EH (cell line): ENCODE measurements at regions not wholly inside any gene's neighbourhood (a gene's known extent, or its start where the extent isn't known, plus 50 kb on each side); places are given as distances from the start of the nearest gene placed in this dataset.
"Not testable (repeated sequence)": the region's sequence is repeated elsewhere in the genome, so short reads cannot be mapped to it uniquely, and the experiment has no call there.

ENCODE experiments used
- DNase-seq: peaks from one replicate; pipeline ENCODE4 v3.0.0-alpha.2; 2015; ENCODE audit warnings: low read depth

DNA sequence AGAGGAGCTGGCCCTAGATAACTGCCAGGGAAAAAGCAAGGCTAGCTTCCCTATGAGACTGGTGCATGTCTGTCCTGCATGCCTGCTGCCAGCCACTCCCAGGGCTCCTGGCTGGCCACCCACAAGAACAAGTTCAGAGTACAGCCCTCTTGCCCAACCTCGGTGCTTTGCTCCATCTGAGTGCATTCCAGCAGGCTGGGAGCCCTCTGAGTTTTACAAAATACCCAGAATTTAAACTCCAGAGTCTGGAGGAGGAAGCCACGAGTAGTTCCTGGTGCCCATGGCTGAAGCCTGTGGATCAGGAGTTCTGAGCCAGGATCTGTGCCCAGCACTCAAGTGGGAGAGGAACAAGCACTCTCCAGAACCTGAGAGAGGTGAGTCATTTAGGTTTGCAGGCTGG, 111.6 kb downstream of the MAGEE2 start:
- DNase-seq = no peak

DNA sequence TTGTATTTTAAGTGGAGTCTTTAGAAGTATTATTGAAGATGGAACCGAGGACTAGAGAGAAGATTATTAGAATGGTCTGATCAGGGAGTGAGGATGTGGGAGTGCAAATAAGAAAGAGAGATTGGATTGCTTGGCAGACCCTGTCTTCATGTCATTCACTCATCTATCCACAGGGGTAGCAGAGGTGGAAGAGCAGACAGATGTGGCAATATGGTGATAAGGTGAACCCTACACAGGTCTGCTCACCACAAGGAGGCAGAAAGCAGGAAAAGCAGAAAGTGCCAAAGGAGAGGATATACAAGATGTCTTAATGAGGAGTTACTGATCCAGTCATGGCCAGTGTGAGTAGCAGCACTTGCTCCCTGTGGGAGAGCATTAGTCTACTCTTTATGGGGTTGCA, 129.4 kb downstream of the MAGEE2 start:
- DNase-seq = no peak

DNA sequence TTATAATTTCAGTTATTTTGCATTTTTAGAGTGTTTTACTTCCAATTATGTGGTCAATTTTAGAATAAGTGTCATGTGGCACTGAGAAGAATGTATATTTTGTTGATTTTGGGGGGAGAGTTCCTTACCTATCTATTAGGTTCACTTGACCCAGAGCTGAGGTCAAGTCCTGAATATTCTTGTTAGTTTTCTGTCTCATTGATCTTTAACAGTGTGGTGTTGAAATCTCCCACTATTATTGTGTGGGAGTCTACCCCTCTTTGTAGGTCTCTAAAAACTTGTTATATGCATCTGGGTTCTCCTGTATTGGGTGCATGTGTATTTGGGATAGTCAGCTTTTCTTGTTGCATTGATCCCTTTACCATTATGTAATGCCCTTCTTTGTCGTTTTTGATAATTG, 127.0 kb upstream of the ZDHHC15 start:
- DNase-seq = no peak

DNA sequence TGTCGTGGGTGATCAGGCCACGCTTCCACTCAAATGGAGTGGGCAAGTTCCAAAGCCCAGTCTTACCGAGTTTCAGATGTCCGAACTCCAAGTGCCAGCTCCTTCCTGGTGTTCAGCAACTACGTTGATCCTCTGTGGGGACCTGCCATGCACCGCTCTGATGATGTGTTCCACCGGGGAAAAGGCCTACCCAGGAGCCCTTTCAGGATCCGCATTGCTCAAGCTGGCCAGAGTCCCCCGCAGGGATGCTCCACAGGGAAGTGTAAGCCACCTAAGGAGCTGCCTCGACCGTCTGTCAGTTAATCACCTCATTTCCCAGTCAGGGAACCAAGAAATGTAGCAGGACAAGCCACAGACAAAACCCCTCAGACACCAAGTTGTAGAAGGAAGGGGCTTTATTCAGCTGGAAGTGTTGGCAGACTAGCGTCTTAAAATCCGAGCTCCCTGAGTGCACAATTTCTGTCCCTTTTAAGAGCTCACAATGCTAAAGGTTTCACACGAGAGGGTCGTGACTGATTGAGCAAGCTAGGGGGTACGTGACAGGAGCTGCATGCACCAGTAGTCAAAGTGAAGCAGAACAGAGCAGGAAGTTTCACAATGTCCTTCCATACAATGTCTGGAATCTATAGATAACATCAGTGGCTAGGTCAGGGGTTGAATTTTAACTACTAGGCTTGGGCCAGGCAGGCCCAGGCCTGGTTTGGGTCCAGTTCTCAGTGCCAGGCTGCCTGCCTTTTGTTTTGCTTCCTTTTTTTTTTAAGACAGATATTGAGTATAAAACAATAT, 126.2 kb upstream of the ZDHHC15 start:
- DNase-seq = no peak

DNA sequence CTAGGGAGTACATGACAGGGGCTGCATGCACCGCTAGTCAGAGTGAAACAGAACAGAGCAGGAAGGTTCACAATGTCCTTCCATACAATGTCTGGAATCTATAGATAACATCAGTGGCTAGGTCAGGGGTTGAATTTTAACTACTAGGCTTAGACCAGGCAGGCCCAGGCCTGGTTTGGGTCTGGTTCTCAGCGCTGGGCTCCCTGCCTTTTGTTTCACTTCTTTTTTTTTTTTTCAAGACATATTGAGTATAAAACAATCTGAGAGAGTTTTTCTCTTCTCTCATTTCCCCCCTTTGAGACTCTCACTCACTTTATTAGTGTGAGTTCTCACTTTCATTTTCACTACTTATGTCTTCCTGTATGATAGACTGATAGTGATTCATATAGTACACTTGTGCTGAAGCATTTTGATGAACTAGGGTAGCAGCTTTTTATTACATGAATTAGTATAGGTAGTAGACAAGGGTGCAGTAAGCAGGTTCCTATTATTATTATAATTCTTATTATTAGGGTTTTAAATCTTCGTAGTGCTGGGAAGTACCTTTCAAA, 120.0 kb upstream of the ZDHHC15 start:
- no peak for DNase-seq

DNA sequence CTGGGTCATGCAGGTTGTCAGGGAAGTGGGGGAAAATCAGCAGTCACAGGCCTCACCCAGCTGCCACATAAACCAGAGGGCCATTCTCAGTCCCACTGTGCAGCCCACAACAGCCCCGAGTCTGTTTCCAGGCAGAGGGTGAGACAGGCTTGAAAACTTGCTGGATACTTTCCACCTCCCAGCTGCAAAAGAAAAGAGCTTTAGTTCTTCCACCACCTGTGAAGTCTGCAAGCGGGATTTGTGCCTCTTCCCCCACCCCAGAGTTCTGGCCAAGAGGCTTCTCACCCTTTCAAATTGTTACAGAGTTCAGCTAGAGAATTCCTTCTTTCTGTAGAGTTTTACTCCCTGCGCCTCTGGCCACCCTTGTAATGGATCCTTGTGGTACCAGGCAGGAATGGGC, 115.5 kb upstream of the ZDHHC15 start:
- DNase-seq = no peak

DNA sequence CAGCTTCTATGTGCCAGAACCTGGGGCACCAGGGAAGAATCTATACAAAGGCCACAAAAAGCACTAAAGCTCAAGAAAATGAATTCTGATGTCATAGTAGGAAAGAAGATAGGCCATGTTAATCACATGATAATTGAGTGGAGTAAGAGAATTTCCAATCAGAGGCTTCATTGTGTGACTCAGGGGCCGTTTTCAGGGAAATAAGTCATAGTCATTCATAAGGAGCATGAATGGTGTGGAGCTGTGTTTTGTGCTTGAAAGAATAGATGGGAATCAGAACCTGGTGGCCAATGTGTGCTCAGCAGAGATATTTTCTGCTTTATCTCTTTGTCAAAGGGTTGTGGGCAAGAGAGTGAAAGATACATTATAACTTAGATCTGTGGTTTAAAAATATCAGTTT, 102.4 kb upstream of the ZDHHC15 start:
- no peak for DNase-seq

DNA sequence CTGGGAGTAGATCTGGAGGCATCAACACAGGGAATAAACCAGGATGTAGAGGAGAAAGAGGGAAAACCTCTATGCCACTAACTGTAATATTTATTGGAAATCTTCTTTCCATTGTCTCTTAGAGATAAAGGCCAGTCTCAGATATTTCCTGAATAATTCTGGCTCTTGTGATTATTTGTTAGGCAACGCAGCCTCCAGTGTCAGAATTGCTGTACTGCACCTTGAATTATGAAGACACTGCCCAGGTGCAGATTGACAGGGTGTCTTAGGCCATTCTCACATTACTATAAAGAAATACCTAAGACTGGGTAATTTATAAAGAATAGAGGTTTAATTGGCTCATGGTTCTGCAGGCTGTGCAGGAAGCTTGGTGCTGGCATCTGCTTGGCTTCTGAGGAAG, 100.7 kb upstream of the ZDHHC15 start:
- DNase-seq = no peak

DNA sequence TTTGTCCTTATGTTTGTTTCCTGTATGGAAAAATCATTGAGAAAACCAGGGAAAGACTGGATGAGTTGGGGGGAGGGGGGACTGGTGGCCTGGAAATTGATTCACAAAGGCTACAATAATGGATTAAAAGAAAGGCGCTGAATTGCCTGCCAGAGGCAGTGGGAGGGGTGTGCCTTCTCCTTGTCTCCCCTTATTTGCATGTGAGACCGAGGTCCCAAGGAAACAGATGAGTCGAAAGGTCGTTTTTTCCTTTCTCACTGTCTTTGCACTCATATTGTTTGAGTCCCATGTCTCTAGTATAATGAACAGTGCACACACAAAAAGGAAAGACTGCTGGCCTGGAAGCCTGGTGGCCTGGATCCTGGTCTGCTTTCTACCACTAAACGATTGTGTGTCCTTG, 86.6 kb upstream of the ZDHHC15 start:
- DNase-seq = no peak

DNA sequence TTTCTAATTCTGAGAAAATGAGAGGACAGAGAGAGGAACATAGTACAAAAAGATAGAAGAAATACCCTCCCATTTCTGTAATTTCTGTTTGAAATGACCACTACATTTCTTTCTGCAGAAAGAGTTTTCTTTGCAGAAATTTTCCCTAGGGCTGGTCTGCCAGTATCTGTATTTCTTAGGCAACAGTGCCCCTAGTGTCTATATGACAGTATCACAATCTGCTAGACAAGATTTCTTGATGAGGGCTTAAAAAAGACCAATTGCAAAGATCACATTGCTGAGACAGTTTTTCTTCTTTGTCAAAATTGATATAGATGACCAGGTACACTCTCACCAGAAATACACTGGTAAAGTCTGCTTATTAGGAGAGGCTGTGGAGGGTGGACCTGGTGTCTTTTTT, 81.0 kb upstream of the ZDHHC15 start:
- DNase-seq = peak; percentile 13

DNA sequence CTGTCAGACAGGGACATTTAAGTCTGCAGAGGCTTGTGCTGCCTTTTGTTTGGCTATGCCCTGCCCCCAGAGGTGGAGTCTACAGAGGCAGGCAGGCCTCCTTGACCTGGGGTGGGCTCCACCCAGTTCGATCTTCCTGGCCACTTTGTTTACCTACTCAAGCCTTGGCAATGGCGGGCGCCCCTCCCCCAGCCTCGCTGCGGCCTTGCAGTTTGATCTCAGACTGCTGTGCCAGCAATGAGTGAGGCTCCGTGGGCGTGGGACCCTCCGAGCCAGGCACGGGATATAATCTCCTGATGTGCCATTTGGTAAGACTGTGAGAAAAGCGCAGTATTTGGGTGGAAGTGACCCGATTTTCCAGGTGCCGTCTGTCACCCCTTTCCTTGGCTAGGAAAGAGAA, 79.2 kb upstream of the ZDHHC15 start:
- not testable (repeated sequence) for DNase-seq

DNA sequence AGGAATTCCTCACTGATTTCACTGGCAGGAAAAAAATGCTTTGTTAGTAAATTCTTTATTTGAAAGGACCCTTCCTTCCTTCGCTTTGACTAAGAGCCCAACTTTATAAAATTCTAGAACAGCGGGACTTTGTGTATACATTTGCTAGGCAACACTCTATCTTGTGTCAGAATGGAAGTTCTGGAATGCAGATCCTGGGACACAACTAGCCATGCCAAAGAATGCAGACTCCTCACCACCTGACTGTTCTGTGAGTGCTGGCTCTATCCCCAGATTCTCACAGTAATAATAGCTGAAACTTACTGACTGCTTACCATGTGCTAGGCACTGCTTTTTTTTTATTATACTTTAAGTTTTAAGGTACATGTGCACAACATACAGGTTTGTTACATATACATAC, 73.3 kb upstream of the ZDHHC15 start:
- peak; percentile 0 for DNase-seq

DNA sequence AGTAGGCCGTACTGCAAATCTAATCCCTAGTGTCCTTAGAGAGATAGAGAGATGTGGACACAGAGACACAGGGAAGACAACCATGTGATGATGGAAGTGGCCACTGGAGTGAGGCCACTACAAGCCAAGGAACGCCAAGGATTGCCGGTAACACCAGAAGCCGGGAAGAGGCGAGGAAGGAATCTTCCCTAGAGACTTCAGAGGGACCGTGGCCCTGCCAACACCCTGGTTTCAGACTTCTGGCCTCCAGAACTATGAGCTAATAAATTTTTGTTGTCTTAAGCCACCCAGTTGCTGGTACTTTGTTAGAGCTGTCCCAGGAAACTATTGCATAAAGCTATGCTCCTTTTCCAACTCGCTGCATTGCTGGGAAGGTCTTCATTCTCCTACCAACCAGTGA, 70.3 kb upstream of the ZDHHC15 start:
- not testable (repeated sequence) for DNase-seq

DNA sequence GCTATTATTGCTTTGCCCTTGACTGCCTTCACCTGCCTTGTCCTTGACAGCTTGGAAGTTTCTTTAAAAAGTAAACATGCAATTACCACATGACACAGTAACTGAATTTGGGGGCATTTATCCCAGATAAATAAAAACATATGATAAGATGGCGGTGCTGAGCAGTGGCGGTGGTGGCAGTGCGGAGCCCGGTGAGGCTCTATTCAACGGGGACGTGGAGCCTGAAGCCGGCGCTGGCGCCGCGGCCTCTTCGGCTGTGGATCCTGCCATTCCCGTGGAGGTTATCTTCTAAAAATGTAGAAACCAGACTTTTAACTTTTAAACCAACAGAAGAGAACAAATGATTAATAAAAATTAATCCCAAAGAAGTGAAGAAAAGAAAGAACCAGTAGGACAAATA, 59.7 kb upstream of the ZDHHC15 start:
- no peak for DNase-seq
